Heart left ventricle (tissue), 16 donors: ENCODE measurements at regions not wholly inside any gene's neighbourhood (a gene's known extent, or its start where the extent isn't known, plus 50 kb on each side); places are given as distances from the start of the nearest gene placed in this dataset.

Experiments used
- ATAC-seq, 4 donors: fragments of 200-7000 bp; cut with Tn5 transposase; one replicate each; pipeline ENCODE4 v1.9.1; 2020 to 2022; ENCODE audit warnings: moderate library complexity in 4 of 4, mild to moderate bottlenecking in 3 of 4, moderate number of reproducible peaks in 1 of 4
- DNase-seq, 5 donors: peaks; one replicate each; pipeline ENCODE4 v3.0.0-alpha.2; 2020
- H3K27ac ChIP-seq, 12 donors: fragments of 200-600 bp; sonication (generic) in 4 of 12; one replicate each; pipeline versions ENCODE4 v1.5.0 to v1.8.0; 2016 to 2022; ENCODE audit warnings: mild to moderate bottlenecking in 2 of 12
- H3K27me3 ChIP-seq, 9 donors: fragments of 200-600 bp; sonication (generic) in 2 of 9; one replicate each; pipeline versions ENCODE4 v1.5.1 to v1.8.0; 2016 to 2022; ENCODE audit warnings: mild to moderate bottlenecking in 3 of 9
- H3K36me3 ChIP-seq, 9 donors: fragments of 200-600 bp; sonication (generic) in 2 of 9; one replicate each; pipeline versions ENCODE4 v1.5.0 to v1.8.0; 2018 to 2022; ENCODE audit warnings: mild to moderate bottlenecking in 2 of 9
- H3K4me1 ChIP-seq, 12 donors: fragments of 200-600 bp; sonication (generic) in 4 of 12; one replicate each; pipeline versions ENCODE4 v1.5.0 to v1.8.0; 2016 to 2022; ENCODE audit warnings: mild to moderate bottlenecking in 3 of 12
- H3K4me3 ChIP-seq, 12 donors: fragments of 200-600 bp; sonication (generic) in 4 of 12; one replicate each; pipeline versions ENCODE4 v1.5.0 to v1.8.0; 2017 to 2022; ENCODE audit warnings: mild to moderate bottlenecking in 9 of 12, moderate library complexity in 4 of 12
- H3K9me3 ChIP-seq, 12 donors: fragments of 200-600 bp; sonication (generic) in 4 of 12; one replicate each; pipeline versions ENCODE4 v1.5.0 to v1.8.0; 2016 to 2022; ENCODE audit warnings: mild to moderate bottlenecking in 1 of 12
- CTCF ChIP-seq, 12 donors: fragments of 200-600 bp; sonication (generic) in 4 of 12; IDR thresholded peaks; one replicate each; pipeline versions ENCODE4 v1.5.0 to v1.8.0; 2018 to 2022; ENCODE audit warnings: antibody characterized with exemption in 12 of 12, mild to moderate bottlenecking in 5 of 12
- POLR2A ChIP-seq, 2 donors: fragments of 450-650 bp; IDR thresholded peaks; one replicate each; pipeline ENCODE4 v1.6.1; 2017; ENCODE audit warnings: antibody characterized with exemption in 2 of 2, mild to moderate bottlenecking in 2 of 2, moderate library complexity in 2 of 2
- WGBS, 4 donors: extraction: QIAGEN DNeasy Blood & Tissue Kit in 2 of 4; methylation state at CpG; one replicate each; pipeline versions ENCODE4 v1.1.5 to v1.1.7; 2013 to 2018; 5-methylcytosine and 5-hydroxymethylcytosine counted together
- intact Hi-C, 10 donors: fragments of 100-400 bp; cut with DNase I; formaldehyde crosslinking; loops; one replicate each; pipeline versions ENCODE4 v1.11.1 to v1.14.2; 2022
- donor health status: ischemic (EF 13 %, LVEDD 7.1; RV severe dilation, severe dysfunction).
- donor health status: healthy with polysubstance abuse.
- donor health status: DM: no; HTN: yes; CAD: no.
- donor health status: DM: no; HTN: no; CAD: no.
- donor health status: ischemic (EF 25% LVEDD 6.9; RV normal size, moderate dysfunction).
- donor health status: ischemic (EF 25% LVEDD 5.7; RV mildly dilated, moderate dysfunction).
- donor health status: healthy.
- donor health status: DM: yes; HTN: yes; CAD: no.
- donor health status: ischemic (EF 35%, LVEDD 5.7; RV mildly dilated, moderate dysfunction).
- donor health status: nonischemic (EF 11% LVEDD 7.7; RV severe dilation, severe dysfunction).
- donor health status: DM: yes; HTN: yes; CAD: no.
- donor health status: PGD.
- donor health status: ischemic (EF 29% LVEDD 5.4; RV normal size, mild dysfunction).
- donor health status: nonischemic (EF 23%, LVEDD 6.1; RV moderate dilation, normal function).

- TF ChIP-seq CTCF (IDR thresholded peaks at IDR 0.05) (no peak), POLR2A (IDR thresholded peaks at IDR 0.05) (no peak)
- Histone ChIP-seq H3K9me3 (peaks cover 0 to 33% (median 14%) of the 10 kb centered on the region in 12 donors), H3K27ac (no peak overlapping the region), H3K27me3 (peaks cover 0 to 6% (median 0%) of the 10 kb centered on the region in 9 donors), H3K36me3 (no peaks in the 10 kb centered on the region), H3K4me1 (no peaks in the 10 kb centered on the region), H3K4me3 (no peak overlapping the region)
- DNase-seq: no peak
- intact Hi-C loops: no loop called here
- ATAC-seq: no peak
- WGBS, 4 donors: 93 to 96% (median 95%) methylated on average over 11 of the region's 11 CpGs
These were observed 57.9 kb upstream of the RNF32 start for GRCh38 chr7:156582591-156583123.

DNA sequence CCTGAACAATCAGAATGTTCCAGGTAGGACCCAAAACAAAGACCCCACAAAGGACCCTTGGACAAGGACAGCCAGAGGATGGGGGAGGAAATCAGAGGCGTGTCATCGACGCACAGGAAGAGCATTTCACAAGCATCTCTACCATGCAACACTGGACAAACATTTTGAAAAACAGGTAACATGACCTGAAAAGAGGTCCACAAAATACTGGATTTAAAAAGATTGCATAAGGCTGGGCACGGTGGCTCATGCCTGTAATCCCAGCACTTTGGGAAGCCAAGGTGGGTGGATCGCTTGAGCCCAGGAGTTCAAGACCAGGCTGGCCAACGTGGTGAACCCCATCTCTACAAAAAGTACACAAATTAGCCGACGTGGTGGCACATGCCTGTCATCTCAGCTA is 60.5 kb upstream of the RNF32 start:
- H3K27me3 ChIP-seq: peaks cover 0 to 6% (median 0%) of the 10 kb centered on the region in 9 donors
- no peaks in the 10 kb centered on the region for H3K4me1 ChIP-seq
- DNase-seq (no peak), ATAC-seq (no peak)
- H3K27ac ChIP-seq: no peak overlapping the region
- H3K4me3 ChIP-seq: no peak overlapping the region
- no peak for TF ChIP-seq POLR2A (IDR thresholded peaks at IDR 0.05)
- intact Hi-C loops: no loop called here
- WGBS, 4 donors: 85 to 93% (median 90%) methylated on average over 8 of the region's 8 CpGs
- peaks cover 0 to 8% (median 0%) of the 10 kb centered on the region in 12 donors for H3K9me3 ChIP-seq
- no peaks in the 10 kb centered on the region for H3K36me3 ChIP-seq

- intact Hi-C loops: no loop called here
These were observed 61.0 kb upstream of the RNF32 start for GRCh38 chr7:156579566-156579965.

GRCh38 chr7:156578978-156579430 is 61.6 kb upstream of the RNF32 start:
- Histone ChIP-seq H3K4me1 (no peaks in the 10 kb centered on the region), H3K4me3 (no peak overlapping the region), H3K9me3 (peaks cover 0 to 11% (median 0%) of the 10 kb centered on the region in 12 donors), H3K27ac (no peak overlapping the region), H3K27me3 (peaks cover 0 to 6% (median 0%) of the 10 kb centered on the region in 9 donors), H3K36me3 (no peaks in the 10 kb centered on the region)
- no peak for TF ChIP-seq CTCF (IDR thresholded peaks at IDR 0.05)
- no peak for TF ChIP-seq POLR2A (IDR thresholded peaks at IDR 0.05)
- 49 to 57% (median 51%) methylated on average over 7 to 8 of the region's 8 CpGs for WGBS, 4 donors
- DNase-seq: no peak
- intact Hi-C loops: no loop called here
- ATAC-seq: no peak

More at GRCh38 chr7:156579566-156579965, 61.0 kb upstream of the RNF32 start:
- DNase-seq: no peak
- H3K4me3 ChIP-seq: no peak overlapping the region
- TF ChIP-seq POLR2A (IDR thresholded peaks at IDR 0.05) (no peak), CTCF (IDR thresholded peaks at IDR 0.05) (no peak)
- H3K4me1 ChIP-seq: no peaks in the 10 kb centered on the region
- ATAC-seq: no peak
- H3K27ac ChIP-seq: no peak overlapping the region
- WGBS, 4 donors: 53 to 72% (median 59%) methylated on average over 7 to 8 of the region's 8 CpGs
- H3K9me3 ChIP-seq: peaks cover 0 to 8% (median 0%) of the 10 kb centered on the region in 12 donors
- H3K36me3 ChIP-seq: no peaks in the 10 kb centered on the region
- H3K27me3 ChIP-seq: peaks cover 0 to 6% (median 0%) of the 10 kb centered on the region in 9 donors

- H3K27ac ChIP-seq: no peak overlapping the region
- H3K36me3 ChIP-seq: no peaks in the 10 kb centered on the region
- H3K4me3 ChIP-seq: no peak overlapping the region
- intact Hi-C loops: no loop called here
- DNase-seq (no peak), ATAC-seq (no peak)
- no peaks in the 10 kb centered on the region for H3K4me1 ChIP-seq
- peaks cover 0 to 13% (median 0%) of the 10 kb centered on the region in 12 donors for H3K9me3 ChIP-seq
- TF ChIP-seq POLR2A (IDR thresholded peaks at IDR 0.05) (no peak), CTCF (IDR thresholded peaks at IDR 0.05) (no peak)
- 81 to 92% (median 86%) methylated on average over 23 of the region's 23 CpGs for WGBS, 4 donors
- peaks cover 0 to 6% (median 0%) of the 10 kb centered on the region in 9 donors for H3K27me3 ChIP-seq
These were observed 62.0 kb upstream of the RNF32 start for GRCh38 chr7:156578578-156578940.
